Vagina (tissue), 2 donors: ENCODE measurements at regions not wholly inside any gene's neighbourhood (a gene's known extent, or its start where the extent isn't known, plus 50 kb on each side); places are given as distances from the start of the nearest gene placed in this dataset.
A peak's percentile ranks its signal among the peaks of the same experiment; 100 is the strongest.

Experiments
- DNase-seq, 2 donors: peaks; one replicate each; pipeline ENCODE4 v3.0.0-alpha.2; 2017; ENCODE audit errors: extremely low spot score in 2 of 2
- H3K27ac ChIP-seq: fragments of 200-600 bp; sonication (generic); one replicate; pipeline ENCODE4 v1.5.1; 2019
- H3K27me3 ChIP-seq: fragments of 200-600 bp; sonication (generic); one replicate; pipeline ENCODE4 v1.5.1; 2019
- H3K36me3 ChIP-seq, 2 donors: fragments of 200-600 bp; sonication (generic); one replicate each; pipeline ENCODE4 v1.5.1; 2017 to 2019
- H3K4me1 ChIP-seq: fragments of 200-600 bp; sonication (generic); one replicate; pipeline ENCODE4 v1.5.1; 2019
- H3K4me3 ChIP-seq, 2 donors: fragments of 200-600 bp; sonication (generic); 1 replicate in 1 of 2; 2 replicates in 1 of 2; pipeline ENCODE4 v1.5.1; 2016 to 2019
- H3K9me3 ChIP-seq: fragments of 200-600 bp; sonication (generic); one replicate; pipeline ENCODE4 v1.5.1; 2019
- CTCF ChIP-seq, 3 experiments: fragments of 450-650 bp in 2 of 3; fragments of 200-600 bp in 1 of 3; sonication (generic) in 1 of 3; IDR thresholded peaks; one replicate each; pipeline ENCODE4 v1.5.1; 2017 to 2019; ENCODE audit warnings: antibody characterized with exemption in 3 of 3, mild to moderate bottlenecking in 2 of 3, moderate library complexity in 2 of 3
- POLR2A ChIP-seq, 2 donors: fragments of 450-650 bp; IDR thresholded peaks; one replicate each; pipeline ENCODE4 v1.6.1; 2017; ENCODE audit warnings: antibody characterized with exemption in 2 of 2, mild to moderate bottlenecking in 2 of 2, moderate library complexity in 2 of 2
- POLR2AphosphoS5 ChIP-seq, 2 donors: sonication (generic); formaldehyde crosslinking; IDR thresholded peaks; one replicate each; pipeline ENCODE4 v1.9.0; 2017; ENCODE audit warnings: antibody characterized with exemption in 2 of 2, mild to moderate bottlenecking in 2 of 2, low read depth in 1 of 2; ENCODE audit not compliant: insufficient read depth in 1 of 2
- intact Hi-C: fragments of 100-400 bp; cut with DNase I; formaldehyde crosslinking; loops from one replicate; pipeline ENCODE4 v1.15.1; 2023

- Histone ChIP-seq H3K27ac (no peak overlapping the region), H3K36me3 (no peaks in the 10 kb centered on the region), H3K9me3 (no peaks in the 10 kb centered on the region), H3K4me3 (no peak overlapping the region), H3K27me3 (no peaks in the 10 kb centered on the region), H3K4me1 (peaks cover 12% of the 10 kb centered on the region)
- no peak for DNase-seq
- intact Hi-C loops, result no loop called here
- TF ChIP-seq POLR2AphosphoS5 (IDR thresholded peaks at IDR 0.05; ENCODE audit: insufficient read depth in 1 of 2, low read depth in 1 of 2), result no peak
- TF ChIP-seq POLR2A (IDR thresholded peaks at IDR 0.05), result no peak
- no peak for TF ChIP-seq CTCF (IDR thresholded peaks at IDR 0.05)
Observed at GRCh38 chr7:27386581-27386980, 144.0 kb downstream of the EVX1 start.

DNA sequence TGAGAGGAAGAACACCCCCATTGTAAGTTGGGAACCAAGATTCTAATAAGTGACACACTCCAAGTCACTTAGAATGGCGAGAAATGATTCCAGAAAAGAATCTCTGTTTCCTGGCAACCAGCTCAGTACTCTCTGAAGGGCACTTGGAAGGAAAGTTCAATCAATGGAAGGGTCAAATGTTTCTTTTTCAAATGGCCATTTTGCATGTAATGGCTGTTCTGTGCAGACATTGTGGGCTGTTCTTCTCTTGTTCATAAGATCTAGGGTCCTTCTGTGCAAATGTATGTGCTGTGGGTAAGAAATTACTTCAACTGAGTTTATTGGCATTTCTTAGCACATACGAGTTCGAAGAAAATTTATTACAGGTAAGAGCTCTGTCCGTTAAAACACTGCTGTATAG lies 145.3 kb downstream of the EVX1 start:
- H3K27ac ChIP-seq, result no peak overlapping the region
- H3K36me3 ChIP-seq, result no peaks in the 10 kb centered on the region
- H3K9me3 ChIP-seq, result no peaks in the 10 kb centered on the region
- H3K4me1 ChIP-seq, result peaks cover 12% of the 10 kb centered on the region
- H3K4me3 ChIP-seq, result no peak overlapping the region
- intact Hi-C loops, result no loop called here
- no peaks in the 10 kb centered on the region for H3K27me3 ChIP-seq
- TF ChIP-seq POLR2A (IDR thresholded peaks at IDR 0.05) (no peak), CTCF (IDR thresholded peaks at IDR 0.05) (no peak), POLR2AphosphoS5 (IDR thresholded peaks at IDR 0.05; ENCODE audit: insufficient read depth in 1 of 2, low read depth in 1 of 2) (no peak)
- no peak for DNase-seq

GRCh38 chr7:27388561-27388960 lies 146.0 kb downstream of the EVX1 start:
- Histone ChIP-seq H3K9me3 (no peaks in the 10 kb centered on the region), H3K27me3 (no peaks in the 10 kb centered on the region), H3K4me1 (peaks cover 12% of the 10 kb centered on the region), H3K36me3 (no peaks in the 10 kb centered on the region), H3K27ac (peak overlapping the region; percentile 80), H3K4me3 (no peak overlapping the region)
- no peak for TF ChIP-seq POLR2A (IDR thresholded peaks at IDR 0.05)
- TF ChIP-seq CTCF (IDR thresholded peaks at IDR 0.05), result no peak
- TF ChIP-seq POLR2AphosphoS5 (IDR thresholded peaks at IDR 0.05; ENCODE audit: insufficient read depth in 1 of 2, low read depth in 1 of 2), result no peak
- intact Hi-C loops, result no loop called here
- no peak for DNase-seq

- Histone ChIP-seq H3K36me3 (no peaks in the 10 kb centered on the region), H3K27me3 (no peaks in the 10 kb centered on the region), H3K4me1 (peaks cover 17% of the 10 kb centered on the region), H3K4me3 (no peak overlapping the region), H3K27ac (peak overlapping the region; percentile 80), H3K9me3 (no peaks in the 10 kb centered on the region)
- no peak for TF ChIP-seq POLR2A (IDR thresholded peaks at IDR 0.05)
- TF ChIP-seq POLR2AphosphoS5 (IDR thresholded peaks at IDR 0.05; ENCODE audit: insufficient read depth in 1 of 2, low read depth in 1 of 2), result peak; percentile 34 to 79
- TF ChIP-seq CTCF (IDR thresholded peaks at IDR 0.05), result no peak
- intact Hi-C loops, result no loop called here
- DNase-seq, result no peak
Observed at GRCh38 chr7:27389496-27389895, 146.9 kb downstream of the EVX1 start.

DNA sequence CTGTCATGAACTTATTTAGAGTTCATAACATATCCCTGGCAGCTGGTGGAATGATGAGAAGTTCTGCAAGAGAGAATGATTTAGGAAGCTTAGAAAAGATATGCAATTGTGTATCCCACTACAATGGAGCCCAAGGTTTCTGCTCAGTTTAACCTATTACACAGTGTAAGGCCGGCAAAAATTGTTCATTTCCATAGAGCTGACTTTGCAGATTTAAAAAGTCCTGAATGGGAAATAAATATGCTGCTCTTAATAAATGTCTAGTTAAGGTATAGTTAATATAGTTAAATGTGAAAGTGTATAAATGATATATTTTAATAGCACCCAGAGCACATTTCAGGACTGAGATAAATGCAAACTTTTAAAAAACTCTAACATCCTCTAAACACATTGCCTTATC lies 149.9 kb downstream of the EVX1 start:
- H3K4me1 ChIP-seq, result peaks cover 30% of the 10 kb centered on the region
- no peak overlapping the region for H3K4me3 ChIP-seq
- TF ChIP-seq POLR2AphosphoS5 (IDR thresholded peaks at IDR 0.05; ENCODE audit: insufficient read depth in 1 of 2, low read depth in 1 of 2) (no peak), POLR2A (IDR thresholded peaks at IDR 0.05) (no peak), CTCF (IDR thresholded peaks at IDR 0.05) (no peak)
- intact Hi-C loops, result no loop called here
- no peak overlapping the region for H3K27ac ChIP-seq
- H3K27me3 ChIP-seq, result no peaks in the 10 kb centered on the region
- no peak for DNase-seq
- H3K36me3 ChIP-seq, result no peaks in the 10 kb centered on the region
- no peaks in the 10 kb centered on the region for H3K9me3 ChIP-seq
